ENCODE measurements at regions not wholly inside any gene's neighbourhood (a gene's known extent, or its start where the extent isn't known, plus 50 kb on each side); places are given as distances from the start of the nearest gene placed in this dataset.
"Not testable (repeated sequence)": the region's sequence is repeated elsewhere in the genome, so short reads cannot be mapped to it uniquely, and the experiment has no call there.

- no peak for DNase-seq (ENCODE audit: low read depth)
These were observed 85.7 kb upstream of the AK4 start for GRCh38 chr1:65062339-65062738.

DNA sequence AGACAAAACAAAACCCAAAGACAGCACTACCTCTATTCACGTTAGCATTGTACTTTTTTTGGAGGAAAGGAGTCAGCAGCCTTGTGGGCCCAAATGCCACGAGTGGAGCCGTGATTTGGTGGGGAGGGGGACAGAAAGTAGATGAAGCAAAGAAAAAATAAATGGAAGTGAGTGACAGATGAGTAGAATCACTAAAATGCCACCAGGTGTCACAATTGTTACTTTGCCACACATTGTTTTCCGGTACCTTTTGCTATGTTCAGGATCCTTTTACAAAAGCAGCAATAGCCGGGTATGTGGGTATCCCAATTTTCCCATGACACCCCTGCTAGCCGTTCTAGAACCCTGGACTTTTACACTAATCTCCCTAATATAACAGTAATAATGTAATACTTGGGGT lies 85.0 kb upstream of the AK4 start:
- DNase-seq (ENCODE audit: low read depth), result no peak

DNA sequence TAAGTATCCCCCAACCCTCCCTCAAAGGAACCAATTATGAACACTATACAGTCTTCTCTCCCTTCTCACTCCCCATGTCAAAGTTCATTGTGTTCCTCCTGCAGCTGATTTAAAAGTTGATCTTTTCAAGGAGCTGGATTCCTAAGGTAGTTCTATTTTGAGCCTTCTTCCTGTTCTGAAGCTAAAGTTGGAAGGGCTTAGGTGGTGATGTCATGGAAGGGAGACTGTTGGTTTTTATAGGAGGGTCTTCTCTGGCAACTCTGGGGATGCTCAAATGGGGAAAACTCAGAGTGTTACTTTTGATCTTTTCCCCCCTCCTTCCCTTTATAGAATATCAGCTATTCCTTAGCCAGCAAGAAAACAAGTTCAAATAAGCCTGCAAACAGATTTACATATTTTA lies 83.0 kb upstream of the AK4 start:
- no peak for DNase-seq (ENCODE audit: low read depth)

DNA sequence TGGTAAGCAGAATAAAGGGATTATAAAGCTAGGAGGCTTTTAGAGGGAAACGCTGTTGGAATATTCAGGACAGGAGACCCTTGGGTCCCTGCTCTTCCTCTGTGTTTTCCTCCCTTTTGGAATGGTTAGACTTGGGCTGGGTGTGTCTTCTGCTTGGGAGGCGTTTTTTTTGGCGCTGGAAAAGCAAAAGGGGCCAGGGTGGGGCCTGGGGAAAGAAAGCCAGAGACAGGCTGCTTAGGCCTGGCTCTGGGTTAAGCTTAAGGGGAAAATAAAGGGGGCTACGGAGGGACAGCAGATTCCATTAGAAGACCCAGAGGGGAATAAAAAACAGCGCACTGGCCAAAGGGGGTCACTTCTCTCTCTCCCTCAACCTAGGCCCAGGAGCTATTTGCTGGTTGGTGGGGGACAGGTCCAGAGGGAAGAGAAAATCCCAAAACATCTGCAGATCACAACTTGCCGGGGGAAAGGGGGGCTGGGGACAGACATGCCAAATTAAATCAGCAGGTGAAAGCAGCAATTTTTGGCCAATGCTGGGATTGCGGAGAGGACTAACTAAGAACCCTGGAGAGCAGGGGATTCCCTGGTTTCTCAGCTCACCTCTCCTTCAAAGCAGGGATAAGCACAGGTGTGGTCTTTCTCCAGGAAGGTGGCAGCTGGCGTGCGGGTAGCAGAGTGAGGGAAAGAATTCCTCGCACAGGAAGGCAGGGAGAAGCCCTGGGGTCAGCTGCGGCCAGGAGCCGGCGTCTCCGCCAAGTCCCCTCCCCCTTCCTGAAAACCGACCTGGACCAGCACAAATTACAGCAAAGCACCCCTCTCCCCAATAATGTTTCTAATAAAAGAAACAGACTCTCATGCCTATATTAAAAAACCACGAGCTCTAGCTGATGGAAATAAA lies 82.2 kb upstream of the AK4 start:
- no peak for DNase-seq (ENCODE audit: low read depth)

DNA sequence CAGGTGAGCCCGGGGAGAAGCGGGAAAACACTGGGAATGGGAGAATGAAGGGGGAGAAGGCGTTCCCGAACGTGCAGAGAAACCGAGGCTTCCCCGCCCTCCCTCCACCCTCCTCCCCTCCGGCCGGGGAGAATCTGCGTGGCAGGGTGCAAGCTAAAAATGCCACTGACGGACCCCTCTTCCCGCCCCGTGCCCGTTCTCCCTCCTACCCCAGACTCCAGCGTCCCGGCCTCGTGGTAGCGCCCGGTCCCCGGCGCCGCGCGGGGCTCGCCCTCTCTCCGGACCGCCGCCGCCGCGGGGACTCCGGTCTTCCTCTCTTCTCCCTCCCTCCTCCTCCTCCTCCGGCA lies 81.6 kb upstream of the AK4 start:
- no peak for DNase-seq (ENCODE audit: low read depth)

- DNase-seq (ENCODE audit: low read depth), result peak; percentile 53
These were observed 81.1 kb upstream of the AK4 start for GRCh38 chr1:65066766-65067490.

DNA sequence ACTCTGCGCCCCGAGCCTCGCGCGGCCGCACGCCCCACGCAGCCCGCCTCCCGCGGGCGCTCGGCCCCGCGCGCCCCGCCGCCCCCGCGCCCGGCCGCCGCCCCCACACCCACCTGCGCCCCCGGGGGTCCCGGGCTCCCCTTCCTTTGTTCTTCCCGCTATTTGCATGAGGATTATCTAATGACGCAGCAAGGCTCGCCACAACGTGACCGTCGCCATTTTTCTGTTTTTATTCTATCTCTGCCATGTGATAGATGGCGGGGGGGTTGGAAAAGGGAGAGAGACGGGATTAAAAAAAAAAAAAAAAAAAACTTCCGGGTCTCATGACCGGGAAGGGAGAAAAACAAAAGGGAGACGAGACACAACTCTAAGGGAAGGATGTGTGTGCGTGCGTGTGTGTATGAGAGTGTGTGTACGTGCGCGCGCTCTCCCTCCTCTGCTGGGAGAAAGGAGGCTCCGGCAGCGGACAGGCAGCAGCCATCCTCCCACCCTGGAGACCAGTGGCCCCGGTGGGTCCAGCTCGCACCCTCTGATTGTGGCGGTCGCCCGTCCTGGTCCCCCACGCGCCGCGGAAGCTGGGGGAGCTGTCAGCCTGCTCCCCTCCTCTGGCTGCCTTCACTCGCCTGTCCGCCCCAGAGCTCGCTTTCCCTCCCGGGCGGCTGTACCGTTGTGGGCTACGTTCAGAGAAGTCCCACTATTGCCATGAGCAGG lies 80.4 kb upstream of the AK4 start:
- DNase-seq (ENCODE audit: low read depth), result peak; percentile 51

GRCh38 chr1:65068202-65069010 lies 79.6 kb upstream of the AK4 start:
- DNase-seq (ENCODE audit: low read depth), result no peak

- DNase-seq (ENCODE audit: low read depth), result no peak
These were observed 78.9 kb upstream of the AK4 start for GRCh38 chr1:65069011-65069565.

DNA sequence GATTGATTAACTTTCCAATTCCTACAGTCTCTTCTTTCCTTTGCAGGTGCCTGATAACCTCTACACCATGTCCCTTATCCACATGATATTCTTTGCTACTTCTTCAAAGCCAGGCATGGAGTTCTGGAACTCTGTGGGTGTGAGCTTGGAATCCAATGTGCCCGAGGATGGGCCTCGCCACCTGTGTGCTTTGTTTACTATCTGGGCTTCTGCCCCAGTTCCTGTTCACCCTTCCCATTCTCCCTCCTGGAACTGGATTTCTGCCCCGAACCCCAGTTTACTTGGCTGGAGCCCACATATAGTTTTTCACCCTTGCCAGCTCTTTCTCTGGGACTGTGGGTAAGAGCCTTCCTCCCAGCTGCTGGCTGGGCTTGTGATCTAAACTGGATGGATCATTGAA lies 75.2 kb upstream of the AK4 start:
- no peak for DNase-seq (ENCODE audit: low read depth)

DNA sequence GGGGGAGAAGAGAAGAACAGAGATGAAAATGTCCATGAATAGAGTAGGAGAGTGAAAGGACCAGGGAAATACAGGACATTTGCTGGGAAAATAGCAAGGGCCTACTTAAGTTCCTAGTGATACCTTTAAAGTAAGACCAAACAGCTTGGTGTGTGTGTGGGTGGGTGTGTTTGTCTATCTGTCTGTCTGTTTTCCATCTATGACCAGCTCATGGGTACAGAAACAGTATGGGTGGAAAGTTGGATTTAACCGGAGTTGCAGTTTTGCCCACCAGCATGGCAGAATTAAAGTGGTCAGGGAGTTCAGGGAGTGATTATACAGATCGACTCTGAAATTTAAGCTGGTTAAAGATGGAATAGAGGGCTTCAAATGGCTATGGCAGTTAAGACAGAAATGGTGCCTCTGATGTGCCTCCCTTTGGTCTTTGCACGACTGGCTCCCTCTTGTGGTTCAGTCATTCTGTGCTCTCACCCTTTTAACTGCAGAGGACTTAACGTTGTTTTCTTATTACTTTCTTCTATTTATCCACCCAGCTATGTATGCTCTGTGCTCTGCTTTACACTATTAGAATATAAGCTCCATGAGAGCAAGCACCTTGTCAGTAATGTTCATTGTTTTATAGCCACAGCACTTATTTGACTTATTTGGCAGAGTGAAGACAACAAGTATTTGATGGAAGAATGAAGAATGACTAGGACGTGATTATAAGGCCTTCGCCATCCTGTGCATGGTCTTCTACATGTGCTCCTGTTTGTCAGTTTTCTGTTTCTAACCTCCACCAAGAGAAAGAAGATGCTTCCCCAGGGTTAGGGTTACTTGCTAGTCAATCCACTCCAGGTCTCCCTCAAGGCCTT lies 72.7 kb upstream of the AK4 start:
- DNase-seq (ENCODE audit: low read depth), result peak; percentile 59

DNA sequence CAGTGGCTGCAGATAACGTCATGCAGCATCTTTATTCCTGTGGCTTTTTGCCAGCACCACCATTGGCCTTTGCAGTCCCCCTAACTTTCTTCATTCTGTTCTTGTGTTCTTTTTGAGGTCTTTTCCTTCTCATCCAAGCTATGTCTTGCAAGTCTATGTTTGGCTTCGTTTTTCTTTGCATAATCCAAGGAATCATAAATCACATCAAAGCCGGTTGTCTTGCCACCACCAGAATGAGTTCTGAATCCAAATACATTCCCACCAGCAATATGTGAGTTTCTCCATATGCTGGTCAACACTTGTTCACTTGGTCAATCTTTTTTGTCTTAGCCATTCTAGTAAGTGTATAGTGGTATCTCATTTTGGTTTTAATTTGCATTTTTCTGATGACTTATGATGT lies 70.6 kb upstream of the AK4 start:
- DNase-seq (ENCODE audit: low read depth), result no peak

DNA sequence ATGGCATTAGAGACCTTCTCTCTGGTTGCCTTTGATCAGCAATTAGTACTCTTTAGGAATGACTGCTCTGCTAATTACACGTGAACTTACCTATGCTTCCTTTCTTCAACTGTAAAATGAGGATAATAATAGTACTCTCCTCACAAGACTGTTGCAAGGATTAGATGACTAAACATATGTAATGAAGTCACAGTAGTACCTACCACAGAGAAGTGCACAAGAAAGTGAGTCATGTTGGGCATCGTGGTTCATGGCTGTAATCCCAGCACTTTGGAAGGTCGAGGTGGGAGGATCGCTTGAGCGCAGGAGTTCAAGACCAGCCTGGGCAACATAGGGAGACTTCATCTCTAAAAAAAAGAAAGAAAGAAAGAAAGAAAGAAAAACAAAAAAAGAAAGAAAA lies 68.1 kb upstream of the AK4 start:
- no peak for DNase-seq (ENCODE audit: low read depth)

DNA sequence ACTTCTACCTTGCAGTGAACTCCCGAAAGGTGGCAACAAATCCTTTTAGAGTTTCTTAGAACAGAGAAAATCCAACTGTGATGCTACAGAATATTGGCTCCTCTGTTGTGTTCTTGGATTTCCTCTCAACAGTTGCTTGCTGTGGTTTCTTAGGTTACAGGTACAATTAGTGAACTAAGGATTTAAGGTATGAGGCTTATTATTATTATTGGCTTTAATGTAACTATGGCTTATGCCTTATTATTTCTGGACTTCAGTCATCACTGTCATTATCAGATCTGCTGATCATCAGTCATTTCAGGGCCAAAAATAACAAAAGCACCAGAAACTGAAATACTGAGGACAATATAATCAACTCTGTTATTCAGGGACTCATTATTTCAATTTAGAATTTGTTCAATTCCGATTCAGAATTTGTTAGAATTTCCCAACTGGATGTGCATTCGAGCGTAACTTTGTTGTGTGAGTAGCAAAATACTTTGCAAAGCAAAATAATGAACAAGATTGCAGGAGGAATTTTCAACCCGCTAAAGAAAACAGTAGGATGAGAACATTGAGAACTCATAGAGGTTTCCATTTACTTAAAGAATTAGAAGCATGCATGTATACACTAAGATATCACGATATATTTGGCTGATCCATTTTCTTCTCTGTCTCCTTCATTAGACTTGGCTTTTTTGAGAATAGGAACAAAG lies 65.5 kb upstream of the AK4 start:
- no peak for DNase-seq (ENCODE audit: low read depth)

GRCh38 chr1:65083263-65083896 lies 64.6 kb upstream of the AK4 start:
- no peak for DNase-seq (ENCODE audit: low read depth)

DNA sequence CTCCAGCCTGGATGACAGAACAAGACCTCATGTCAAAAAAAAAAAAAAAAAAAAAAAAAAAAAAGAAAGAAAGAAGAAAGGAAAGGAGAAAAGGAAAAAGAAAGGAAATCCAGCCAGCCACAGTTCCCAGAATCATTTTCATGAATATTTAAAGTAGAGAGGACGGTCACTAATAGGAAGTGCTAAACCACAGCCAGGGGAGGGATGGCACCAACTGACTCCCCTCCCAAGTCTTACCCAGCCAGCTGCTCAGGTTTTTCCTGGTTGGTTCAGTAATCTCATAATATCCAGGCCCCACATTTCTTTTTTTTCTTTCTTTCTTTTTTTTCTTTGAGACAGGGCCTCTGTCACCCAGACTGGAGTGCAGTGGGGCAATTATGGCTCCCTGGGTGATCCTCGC lies 63.9 kb upstream of the AK4 start:
- no peak for DNase-seq (ENCODE audit: low read depth)

DNA sequence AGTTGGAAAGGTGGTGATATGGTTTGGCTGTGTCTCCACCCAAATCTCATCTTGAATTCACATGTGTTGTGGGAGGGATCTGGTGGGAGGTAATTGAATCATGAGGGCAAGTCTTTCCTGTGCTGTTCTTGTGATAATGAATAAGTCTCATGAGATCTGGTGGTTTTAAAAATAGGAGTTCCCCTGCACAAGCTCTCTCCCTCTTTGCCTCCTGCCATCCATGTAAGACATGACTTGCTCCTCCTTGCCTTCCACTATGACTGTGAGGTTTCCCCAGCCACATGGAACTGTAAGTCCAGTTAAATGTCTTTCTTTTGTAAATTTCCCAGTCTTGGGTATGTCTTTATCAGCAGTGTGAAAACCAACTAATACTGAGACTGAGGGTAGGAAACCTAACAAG lies 60.5 kb upstream of the AK4 start:
- DNase-seq (ENCODE audit: low read depth), result not testable (repeated sequence)

DNA sequence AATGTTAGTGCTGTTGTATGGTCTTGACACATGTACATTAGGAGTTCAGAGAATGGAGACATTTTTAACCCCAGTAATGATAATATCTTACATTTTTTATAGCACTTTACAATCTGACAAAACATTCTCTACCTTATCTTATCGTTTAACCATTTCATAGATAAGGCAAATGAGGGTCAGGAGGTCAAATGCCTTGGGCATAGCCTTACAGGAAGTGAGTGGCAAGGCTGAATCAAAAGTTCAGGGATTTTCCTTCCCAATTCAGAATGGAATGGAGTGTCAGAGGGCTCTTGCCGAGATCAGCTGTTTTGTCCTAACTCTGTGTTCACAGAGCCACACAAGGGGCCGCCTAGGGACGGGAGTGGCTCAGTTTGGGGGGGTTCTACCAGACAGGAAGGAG lies 57.6 kb upstream of the AK4 start:
- DNase-seq (ENCODE audit: low read depth), result no peak

DNA sequence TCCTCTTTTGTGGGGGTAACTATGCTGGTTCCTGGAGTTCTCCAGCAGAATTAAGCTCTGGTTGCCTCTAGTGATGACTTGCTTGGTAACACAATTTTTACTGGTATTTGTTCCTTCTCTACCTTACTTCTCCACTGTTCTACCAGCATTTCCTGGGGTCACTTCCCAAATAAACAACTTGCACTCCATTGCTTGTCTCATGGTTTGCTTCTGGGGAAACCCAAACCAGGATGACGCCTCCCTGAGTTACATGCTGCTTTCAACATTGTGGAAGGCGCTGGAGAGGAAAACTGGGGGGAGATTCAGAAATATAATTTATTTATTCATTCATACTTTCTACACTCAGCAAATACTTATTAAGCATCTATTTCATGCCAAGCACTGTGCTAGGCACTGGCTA lies 55.3 kb upstream of the AK4 start:
- no peak for DNase-seq (ENCODE audit: low read depth)

GRCh38 chr1:65097076-65097475 lies 50.9 kb upstream of the AK4 start:
- DNase-seq (ENCODE audit: low read depth), result no peak

All from fibroblast of the conjunctiva (primary cell).